ENCODE measurements at regions not wholly inside any gene's neighbourhood (a gene's known extent, or its start where the extent isn't known, plus 50 kb on each side); places are given as distances from the start of the nearest gene placed in this dataset.
"Not testable (repeated sequence)": the region's sequence is repeated elsewhere in the genome, so short reads cannot be mapped to it uniquely, and the experiment has no call there.

DNA sequence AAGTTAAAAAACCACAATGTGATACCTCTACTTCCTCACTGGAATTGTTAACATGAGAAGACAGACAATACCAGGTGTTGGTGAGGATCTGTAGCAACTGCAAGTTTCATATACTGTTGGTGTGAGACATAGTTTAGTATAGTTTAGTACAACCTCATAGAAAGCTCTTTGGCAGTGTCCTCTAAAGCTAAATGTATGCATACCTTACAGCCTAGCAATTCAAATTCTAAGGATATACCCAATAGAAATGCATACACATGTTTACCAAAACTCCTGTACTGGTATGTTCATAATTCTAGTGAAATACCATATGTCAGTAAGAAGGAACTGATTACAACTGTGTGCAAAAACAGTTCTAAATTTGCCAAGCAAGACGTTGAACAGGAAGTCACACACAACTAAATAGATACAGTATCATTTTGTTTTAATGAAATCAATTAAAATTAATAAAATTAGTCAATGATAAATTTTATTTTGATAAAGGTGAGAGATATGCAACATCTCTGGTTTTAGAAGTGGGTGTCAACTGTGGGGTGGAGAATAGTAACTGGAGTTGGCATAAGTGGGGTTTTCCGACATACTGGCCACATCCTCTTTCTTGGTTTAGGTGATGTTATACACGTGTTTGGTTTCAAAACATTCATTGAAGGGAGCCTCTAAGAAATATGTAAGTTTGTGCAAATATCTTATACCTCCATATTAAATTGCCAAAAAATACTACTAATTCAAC is 450.7 kb downstream of the PTPRC start:
- Histone ChIP-seq H3K4ac (ENCODE audit: low read length) (no peak overlapping the region), H2AFZ (ENCODE audit: low read length) (no peak overlapping the region), H3K23ac (ENCODE audit: low read depth, low read length, poor library complexity) (no peak overlapping the region), H2BK5ac (ENCODE audit: low read length) (no peak overlapping the region), H3K14ac (ENCODE audit: low read length) (no peak overlapping the region), H3K27me3 (ENCODE audit: control insufficient read depth in 3 of 3, insufficient read depth in 3 of 3, low read depth in 1 of 3, low read length in 3 of 3) (no peaks in the 10 kb centered on the region), H4K91ac (ENCODE audit: low read depth, low read length, poor library complexity) (no peak overlapping the region), H3K9me3 (replicated peaks in 1 of 2; ENCODE audit: control insufficient read depth in 2 of 2, insufficient read depth in 1 of 2, low read depth in 1 of 2, low read length in 2 of 2) (no peaks in the 10 kb centered on the region), H3K9ac (ENCODE audit: low read depth, low read length, poor library complexity) (no peak overlapping the region), H3K4me3 (ENCODE audit: low read length in 2 of 2) (no peak overlapping the region), H3K18ac (ENCODE audit: low read length) (no peak overlapping the region), H2AK5ac (ENCODE audit: low read depth, low read length) (no peak overlapping the region), H3K4me2 (ENCODE audit: insufficient read depth, low read length, poor library complexity, severe bottlenecking) (no peak overlapping the region), H3K4me1 (ENCODE audit: control insufficient read depth in 2 of 2, insufficient read depth in 1 of 2, low read depth in 1 of 2, low read length in 2 of 2) (peaks cover 0 to 2% of the 10 kb centered on the region in 2 donors), H3K79me1 (ENCODE audit: low read depth, low read length) (no peaks in the 10 kb centered on the region), H3K36me3 (replicated peaks in 1 of 2; ENCODE audit: control insufficient read depth in 2 of 2, insufficient read depth in 2 of 2, low read length in 2 of 2) (no peaks in the 10 kb centered on the region), H2BK120ac (ENCODE audit: low read depth, low read length) (no peak overlapping the region), H4K8ac (ENCODE audit: low read depth, low read length) (no peak overlapping the region), H2BK15ac (ENCODE audit: low read length) (no peak overlapping the region), H3K27ac (replicated peaks; ENCODE audit: low read length) (no peak overlapping the region), H2BK12ac (ENCODE audit: low read length) (no peak overlapping the region)
- no peak for DNase-seq (ENCODE audit: low spot score)
- WGBS, 2 donors (ENCODE audit: extremely low coverage in 2 of 2, insufficient read length in 2 of 2, insufficient replicate concordance in 1 of 2) = no CpG with 5 or more reads among the region's 3 CpGs

DNA sequence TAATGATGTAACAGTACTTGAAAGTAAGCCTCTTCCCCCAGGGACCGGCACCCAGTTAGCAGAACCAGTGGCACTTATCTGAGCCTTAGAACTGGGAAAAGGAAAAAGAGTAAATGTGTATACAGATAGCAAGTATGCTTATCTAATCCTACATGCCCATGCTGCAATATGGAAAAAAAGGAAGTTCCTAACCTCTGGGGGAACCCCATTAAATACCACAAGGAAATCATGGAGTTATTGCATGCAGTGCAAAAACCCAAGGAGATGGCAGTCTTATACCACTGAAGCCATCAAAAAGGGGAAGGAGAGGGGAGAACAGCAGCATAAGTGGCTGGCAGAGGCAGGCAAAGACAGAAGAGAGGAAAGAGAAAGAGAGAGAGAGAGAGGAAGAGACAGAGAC is 456.8 kb downstream of the PTPRC start:
- H3K27ac ChIP-seq (replicated peaks; ENCODE audit: low read length); H3K4me2 ChIP-seq (ENCODE audit: insufficient read depth, low read length, poor library complexity, severe bottlenecking); H2AK5ac ChIP-seq (ENCODE audit: low read depth, low read length); H3K36me3 ChIP-seq (replicated peaks in 1 of 2; ENCODE audit: control insufficient read depth in 2 of 2, insufficient read depth in 2 of 2, low read length in 2 of 2); H3K23ac ChIP-seq (ENCODE audit: low read depth, low read length, poor library complexity); H2BK120ac ChIP-seq (ENCODE audit: low read depth, low read length); H2BK5ac ChIP-seq (ENCODE audit: low read length); H3K4ac ChIP-seq (ENCODE audit: low read length); H3K4me1 ChIP-seq (ENCODE audit: control insufficient read depth in 2 of 2, insufficient read depth in 1 of 2, low read depth in 1 of 2, low read length in 2 of 2); H2BK15ac ChIP-seq (ENCODE audit: low read length); H3K14ac ChIP-seq (ENCODE audit: low read length); H4K91ac ChIP-seq (ENCODE audit: low read depth, low read length, poor library complexity); H3K18ac ChIP-seq (ENCODE audit: low read length); H2AFZ ChIP-seq (ENCODE audit: low read length); H3K4me3 ChIP-seq (ENCODE audit: low read length in 2 of 2); H3K27me3 ChIP-seq (ENCODE audit: control insufficient read depth in 3 of 3, insufficient read depth in 3 of 3, low read depth in 1 of 3, low read length in 3 of 3); DNase-seq (ENCODE audit: low spot score); H3K9ac ChIP-seq (ENCODE audit: low read depth, low read length, poor library complexity); H2BK12ac ChIP-seq (ENCODE audit: low read length); H3K9me3 ChIP-seq (replicated peaks in 1 of 2; ENCODE audit: control insufficient read depth in 2 of 2, insufficient read depth in 1 of 2, low read depth in 1 of 2, low read length in 2 of 2); H3K79me1 ChIP-seq (ENCODE audit: low read depth, low read length); H4K8ac ChIP-seq (ENCODE audit: low read depth, low read length): not testable (repeated sequence)
- WGBS, 2 donors (ENCODE audit: extremely low coverage in 2 of 2, insufficient read length in 2 of 2, insufficient replicate concordance in 1 of 2) = no CpG with 5 or more reads among the region's 1 CpG

DNA sequence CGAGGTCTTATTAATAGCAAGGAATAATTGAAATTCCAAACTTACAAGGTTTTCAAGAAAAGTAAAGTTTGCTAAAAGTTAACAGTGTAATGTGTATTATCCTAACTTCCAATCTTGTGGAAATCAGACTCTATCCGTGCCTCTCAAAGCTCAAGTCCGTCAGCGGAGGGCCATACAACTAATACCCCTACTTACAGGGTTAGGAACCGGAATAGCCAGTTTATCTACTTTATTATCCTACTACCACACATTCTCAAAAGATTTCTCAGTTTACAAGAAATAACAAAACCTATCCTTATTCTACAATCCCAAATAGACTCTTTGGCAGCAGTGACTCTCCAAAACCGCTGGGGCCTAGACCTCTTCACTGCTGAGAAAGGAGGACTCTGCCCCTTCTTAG is 457.8 kb downstream of the PTPRC start:
- no peak overlapping the region for H3K4me3 ChIP-seq (ENCODE audit: low read length in 2 of 2)
- no peak overlapping the region for H2BK12ac ChIP-seq (ENCODE audit: low read length)
- H2AK5ac ChIP-seq (ENCODE audit: low read depth, low read length) = no peak overlapping the region
- no peak overlapping the region for H2BK120ac ChIP-seq (ENCODE audit: low read depth, low read length)
- H3K36me3 ChIP-seq (replicated peaks in 1 of 2; ENCODE audit: control insufficient read depth in 2 of 2, insufficient read depth in 2 of 2, low read length in 2 of 2) = no peaks in the 10 kb centered on the region
- no peaks in the 10 kb centered on the region for H3K27me3 ChIP-seq (ENCODE audit: control insufficient read depth in 3 of 3, insufficient read depth in 3 of 3, low read depth in 1 of 3, low read length in 3 of 3)
- H3K4me2 ChIP-seq (ENCODE audit: insufficient read depth, low read length, poor library complexity, severe bottlenecking) = no peak overlapping the region
- H2BK15ac ChIP-seq (ENCODE audit: low read length) = no peak overlapping the region
- H3K18ac ChIP-seq (ENCODE audit: low read length) = no peak overlapping the region
- no peaks in the 10 kb centered on the region for H3K9me3 ChIP-seq (replicated peaks in 1 of 2; ENCODE audit: control insufficient read depth in 2 of 2, insufficient read depth in 1 of 2, low read depth in 1 of 2, low read length in 2 of 2)
- no peak overlapping the region for H4K91ac ChIP-seq (ENCODE audit: low read depth, low read length, poor library complexity)
- no peak overlapping the region for H3K4ac ChIP-seq (ENCODE audit: low read length)
- H3K79me1 ChIP-seq (ENCODE audit: low read depth, low read length) = no peaks in the 10 kb centered on the region
- H2AFZ ChIP-seq (ENCODE audit: low read length) = no peak overlapping the region
- H2BK5ac ChIP-seq (ENCODE audit: low read length) = no peak overlapping the region
- no peak overlapping the region for H4K8ac ChIP-seq (ENCODE audit: low read depth, low read length)
- no CpG with 5 or more reads among the region's 6 CpGs for WGBS, 2 donors (ENCODE audit: extremely low coverage in 2 of 2, insufficient read length in 2 of 2, insufficient replicate concordance in 1 of 2)
- H3K23ac ChIP-seq (ENCODE audit: low read depth, low read length, poor library complexity) = no peak overlapping the region
- no peak overlapping the region for H3K9ac ChIP-seq (ENCODE audit: low read depth, low read length, poor library complexity)
- DNase-seq (ENCODE audit: low spot score) = no peak
- H3K14ac ChIP-seq (ENCODE audit: low read length) = no peak overlapping the region
- H3K27ac ChIP-seq (replicated peaks; ENCODE audit: low read length) = no peak overlapping the region
- no peaks in the 10 kb centered on the region for H3K4me1 ChIP-seq (ENCODE audit: control insufficient read depth in 2 of 2, insufficient read depth in 1 of 2, low read depth in 1 of 2, low read length in 2 of 2)

DNA sequence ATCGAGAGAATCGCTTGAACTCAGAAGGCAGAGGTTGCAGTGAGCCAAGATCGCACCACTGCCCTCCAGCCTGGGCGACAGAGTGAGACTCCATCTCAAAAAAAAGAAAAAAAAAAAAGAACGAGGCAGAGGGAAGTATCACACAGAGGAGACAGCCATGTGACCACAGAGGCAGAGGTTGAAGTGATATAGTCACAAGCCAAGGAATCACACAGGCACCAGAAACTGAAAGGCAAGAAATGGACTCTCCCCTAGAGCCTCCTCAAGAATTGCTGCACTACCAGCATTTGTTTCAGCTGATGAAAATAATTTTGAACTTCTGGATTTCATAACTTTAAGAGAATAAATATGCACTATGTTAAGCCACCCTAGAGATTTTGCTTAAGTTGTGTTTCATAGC is 459.6 kb downstream of the PTPRC start:
- H3K4me3 ChIP-seq (ENCODE audit: low read length in 2 of 2) = no peak overlapping the region
- DNase-seq (ENCODE audit: low spot score) = no peak
- H2BK12ac ChIP-seq (ENCODE audit: low read length) = no peak overlapping the region
- H3K23ac ChIP-seq (ENCODE audit: low read depth, low read length, poor library complexity) = no peak overlapping the region
- H4K8ac ChIP-seq (ENCODE audit: low read depth, low read length) = no peak overlapping the region
- H2AFZ ChIP-seq (ENCODE audit: low read length) = no peak overlapping the region
- H2AK5ac ChIP-seq (ENCODE audit: low read depth, low read length) = no peak overlapping the region
- no peak overlapping the region for H4K91ac ChIP-seq (ENCODE audit: low read depth, low read length, poor library complexity)
- no peaks in the 10 kb centered on the region for H3K36me3 ChIP-seq (replicated peaks in 1 of 2; ENCODE audit: control insufficient read depth in 2 of 2, insufficient read depth in 2 of 2, low read length in 2 of 2)
- H3K27me3 ChIP-seq (ENCODE audit: control insufficient read depth in 3 of 3, insufficient read depth in 3 of 3, low read depth in 1 of 3, low read length in 3 of 3) = no peaks in the 10 kb centered on the region
- no CpG with 5 or more reads among the region's 5 CpGs for WGBS, 2 donors (ENCODE audit: extremely low coverage in 2 of 2, insufficient read length in 2 of 2, insufficient replicate concordance in 1 of 2)
- H3K27ac ChIP-seq (replicated peaks; ENCODE audit: low read length) = no peak overlapping the region
- H2BK5ac ChIP-seq (ENCODE audit: low read length) = no peak overlapping the region
- H3K14ac ChIP-seq (ENCODE audit: low read length) = no peak overlapping the region
- no peak overlapping the region for H3K9ac ChIP-seq (ENCODE audit: low read depth, low read length, poor library complexity)
- no peaks in the 10 kb centered on the region for H3K4me1 ChIP-seq (ENCODE audit: control insufficient read depth in 2 of 2, insufficient read depth in 1 of 2, low read depth in 1 of 2, low read length in 2 of 2)
- H2BK120ac ChIP-seq (ENCODE audit: low read depth, low read length) = no peak overlapping the region
- H3K79me1 ChIP-seq (ENCODE audit: low read depth, low read length) = no peaks in the 10 kb centered on the region
- no peak overlapping the region for H3K4me2 ChIP-seq (ENCODE audit: insufficient read depth, low read length, poor library complexity, severe bottlenecking)
- H2BK15ac ChIP-seq (ENCODE audit: low read length) = no peak overlapping the region
- no peaks in the 10 kb centered on the region for H3K9me3 ChIP-seq (replicated peaks in 1 of 2; ENCODE audit: control insufficient read depth in 2 of 2, insufficient read depth in 1 of 2, low read depth in 1 of 2, low read length in 2 of 2)
- H3K18ac ChIP-seq (ENCODE audit: low read length) = no peak overlapping the region
- no peak overlapping the region for H3K4ac ChIP-seq (ENCODE audit: low read length)
